Sigmoid colon (tissue), 6 donors: ENCODE measurements at regions not wholly inside any gene's neighbourhood (a gene's known extent, or its start where the extent isn't known, plus 50 kb on each side); places are given as distances from the start of the nearest gene placed in this dataset.
"Not testable (repeated sequence)": the region's sequence is repeated elsewhere in the genome, so short reads cannot be mapped to it uniquely, and the experiment has no call there.

Experiments used
- DNase-seq: peaks from one replicate; pipeline ENCODE4 v3.0.0-alpha.2; 2019
- H3K27ac ChIP-seq, 4 donors: fragments of 200-600 bp; sonication (generic); one replicate each; pipeline ENCODE4 v1.5.1; 2016 to 2019; ENCODE audit warnings: mild to moderate bottlenecking in 1 of 4
- H3K27me3 ChIP-seq, 3 donors: fragments of 200-600 bp; sonication (generic); one replicate each; pipeline ENCODE4 v1.5.1; 2019; ENCODE audit warnings: mild to moderate bottlenecking in 1 of 3
- H3K36me3 ChIP-seq, 4 donors: fragments of 200-600 bp; sonication (generic); one replicate each; pipeline ENCODE4 v1.5.1; 2016 to 2019
- H3K4me1 ChIP-seq, 4 donors: fragments of 200-600 bp; sonication (generic); one replicate each; pipeline ENCODE4 v1.5.1; 2017 to 2019
- H3K4me3 ChIP-seq, 4 donors: fragments of 200-600 bp; sonication (generic); one replicate each; pipeline ENCODE4 v1.5.1; 2017 to 2019; ENCODE audit warnings: mild to moderate bottlenecking in 2 of 4, moderate library complexity in 1 of 4
- H3K9me3 ChIP-seq, 4 donors: fragments of 200-600 bp in 3 of 4; sonication (generic) in 3 of 4; one replicate each; pipeline versions ENCODE4 v1.5.1 to v1.6.1; 2013 to 2019
- EP300 ChIP-seq, 4 donors: sonication (generic); formaldehyde crosslinking; IDR thresholded peaks; one replicate each; pipeline ENCODE4 v1.6.1; 2017; ENCODE audit warnings: antibody characterized with exemption in 4 of 4
- POLR2A ChIP-seq, 2 donors: fragments of 450-650 bp; IDR thresholded peaks; one replicate each; pipeline ENCODE4 v1.6.1; 2016; ENCODE audit warnings: antibody characterized with exemption in 2 of 2, mild to moderate bottlenecking in 2 of 2, moderate library complexity in 2 of 2
- POLR2AphosphoS5 ChIP-seq, 4 donors: sonication (generic); formaldehyde crosslinking; IDR thresholded peaks; one replicate each; pipeline ENCODE4 v1.6.1; 2017; ENCODE audit warnings: antibody characterized with exemption in 4 of 4
- WGBS, 2 donors: extraction: QIAGEN DNeasy Blood & Tissue Kit; methylation state at CpG; one replicate each; pipeline ENCODE4 v1.1.7; 2013; 5-methylcytosine and 5-hydroxymethylcytosine counted together
- intact Hi-C: fragments of 100-400 bp; cut with DNase I; formaldehyde crosslinking; loops from one replicate; pipeline ENCODE4 v1.15.1; 2023
- TF ChIP-seq, protein P1 (sequence below), 4 experiments: fragments of 450-650 bp in 3 of 4; fragments of 200-600 bp in 1 of 4; IDR thresholded peaks; one replicate each; pipeline ENCODE4 v1.5.1; 2016 to 2019; ENCODE audit warnings: antibody characterized with exemption in 4 of 4, mild to moderate bottlenecking in 3 of 4, moderate library complexity in 2 of 4
- donor health status: healthy with polysubstance abuse.
- donor health status: healthy.

DNA sequence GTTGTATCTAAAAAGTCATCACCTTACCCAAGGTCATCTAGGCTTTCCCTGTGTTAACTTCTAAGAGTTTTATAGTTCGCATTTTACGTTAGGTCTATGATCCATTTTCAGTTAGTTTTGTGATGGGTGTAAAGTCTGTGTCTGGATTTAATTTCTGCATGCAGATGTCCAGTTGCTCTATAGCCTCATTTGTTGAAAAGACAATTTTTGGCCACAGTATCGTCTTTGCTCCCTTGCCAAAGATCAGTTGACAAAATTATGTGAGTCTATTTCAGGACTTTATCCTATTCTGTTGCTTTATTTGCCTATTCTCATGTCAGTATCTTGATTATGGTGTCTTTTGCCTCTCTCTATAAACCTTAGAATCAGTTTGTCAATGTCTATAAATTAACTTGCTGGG, 85.1 kb downstream of the METRNL start:
- H3K4me1 ChIP-seq = no peaks in the 10 kb centered on the region
- WGBS, 2 donors = 66 to 78% methylated on average over 3 of the region's 3 CpGs
- intact Hi-C loops = no loop called here
- no peaks in the 10 kb centered on the region for H3K36me3 ChIP-seq
- H3K27me3 ChIP-seq = no peaks in the 10 kb centered on the region
- H3K4me3 ChIP-seq = no peak overlapping the region
- no peak overlapping the region for H3K27ac ChIP-seq
- TF ChIP-seq EP300 (IDR thresholded peaks at IDR 0.05) (no peak), POLR2AphosphoS5 (IDR thresholded peaks at IDR 0.05) (no peak), POLR2A (IDR thresholded peaks at IDR 0.05) (no peak)
- no peak for DNase-seq
- H3K9me3 ChIP-seq = no peaks in the 10 kb centered on the region

DNA sequence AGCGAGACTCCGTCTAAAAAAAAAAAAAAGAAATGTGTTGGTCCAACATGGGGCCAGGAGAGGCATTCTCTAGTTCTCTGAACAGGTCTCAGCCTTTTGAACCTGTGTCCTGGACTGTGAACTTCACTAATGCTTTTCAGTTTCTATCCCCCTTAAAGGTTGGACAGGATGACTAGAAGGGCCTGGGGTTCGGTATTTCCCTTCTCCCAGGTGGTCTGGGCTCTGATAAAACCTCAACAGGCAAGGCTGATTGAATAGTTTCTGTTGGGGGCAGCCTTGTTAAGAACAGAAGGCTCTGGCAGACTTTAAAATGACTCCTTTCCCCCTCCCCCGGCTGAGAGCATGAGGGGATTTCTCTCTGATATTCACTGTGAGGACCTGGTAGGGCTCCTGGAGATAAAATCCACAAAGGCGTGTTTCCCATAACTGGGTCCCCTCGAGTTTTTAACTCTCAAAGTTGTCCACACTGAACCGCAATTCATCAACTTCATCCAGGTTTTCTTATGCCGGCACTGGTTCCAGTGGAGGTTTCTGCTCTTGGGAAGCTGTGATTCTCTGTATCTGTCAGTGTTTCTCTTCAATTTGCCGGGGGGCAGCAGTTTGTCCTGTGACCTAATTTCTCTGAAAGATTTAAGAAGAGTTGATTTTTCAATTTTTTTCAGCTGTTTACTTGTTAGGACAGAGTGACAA, 91.3 kb downstream of the METRNL start:
- no peak overlapping the region for H3K27ac ChIP-seq
- H3K4me3 ChIP-seq = no peak overlapping the region
- peaks cover 0 to 7% (median 0%) of the 10 kb centered on the region in 3 donors for H3K27me3 ChIP-seq
- intact Hi-C loops = no loop called here
- H3K36me3 ChIP-seq = no peaks in the 10 kb centered on the region
- WGBS, 2 donors = 71 to 82% methylated on average over 9 of the region's 9 CpGs
- no peaks in the 10 kb centered on the region for H3K9me3 ChIP-seq
- TF ChIP-seq, protein P1, sequence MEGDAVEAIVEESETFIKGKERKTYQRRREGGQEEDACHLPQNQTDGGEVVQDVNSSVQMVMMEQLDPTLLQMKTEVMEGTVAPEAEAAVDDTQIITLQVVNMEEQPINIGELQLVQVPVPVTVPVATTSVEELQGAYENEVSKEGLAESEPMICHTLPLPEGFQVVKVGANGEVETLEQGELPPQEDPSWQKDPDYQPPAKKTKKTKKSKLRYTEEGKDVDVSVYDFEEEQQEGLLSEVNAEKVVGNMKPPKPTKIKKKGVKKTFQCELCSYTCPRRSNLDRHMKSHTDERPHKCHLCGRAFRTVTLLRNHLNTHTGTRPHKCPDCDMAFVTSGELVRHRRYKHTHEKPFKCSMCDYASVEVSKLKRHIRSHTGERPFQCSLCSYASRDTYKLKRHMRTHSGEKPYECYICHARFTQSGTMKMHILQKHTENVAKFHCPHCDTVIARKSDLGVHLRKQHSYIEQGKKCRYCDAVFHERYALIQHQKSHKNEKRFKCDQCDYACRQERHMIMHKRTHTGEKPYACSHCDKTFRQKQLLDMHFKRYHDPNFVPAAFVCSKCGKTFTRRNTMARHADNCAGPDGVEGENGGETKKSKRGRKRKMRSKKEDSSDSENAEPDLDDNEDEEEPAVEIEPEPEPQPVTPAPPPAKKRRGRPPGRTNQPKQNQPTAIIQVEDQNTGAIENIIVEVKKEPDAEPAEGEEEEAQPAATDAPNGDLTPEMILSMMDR (IDR thresholded peaks at IDR 0.05) = no peak
- TF ChIP-seq POLR2A (IDR thresholded peaks at IDR 0.05) (no peak), POLR2AphosphoS5 (IDR thresholded peaks at IDR 0.05) (no peak), EP300 (IDR thresholded peaks at IDR 0.05) (no peak)
- DNase-seq = no peak
- no peaks in the 10 kb centered on the region for H3K4me1 ChIP-seq

DNA sequence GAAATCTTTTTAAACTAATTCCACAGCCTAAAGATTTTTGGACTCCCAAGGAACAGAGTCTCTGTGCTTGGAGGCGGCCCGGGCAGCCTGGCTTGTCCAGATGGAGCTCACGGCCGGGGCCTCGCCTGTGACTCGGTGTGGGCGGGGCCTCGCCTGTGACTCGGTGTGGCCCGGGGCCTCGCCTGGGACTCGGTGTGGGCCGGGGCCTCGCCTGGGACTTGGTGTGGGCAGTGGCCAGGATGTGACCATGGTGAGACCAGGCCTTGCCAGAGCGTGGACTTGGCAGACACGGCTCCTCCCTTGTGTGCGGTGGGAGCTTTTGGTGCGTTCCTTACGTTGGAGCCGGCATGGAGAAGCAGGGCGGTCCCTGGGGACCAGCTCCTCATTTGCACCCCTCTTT, 92.3 kb downstream of the METRNL start:
- no peaks in the 10 kb centered on the region for H3K36me3 ChIP-seq
- no peaks in the 10 kb centered on the region for H3K9me3 ChIP-seq
- WGBS, 2 donors = 44 to 74% methylated on average over 21 of the region's 21 CpGs
- no peak overlapping the region for H3K27ac ChIP-seq
- intact Hi-C loops = no loop called here
- DNase-seq = no peak
- H3K27me3 ChIP-seq = peaks cover 0 to 7% (median 0%) of the 10 kb centered on the region in 3 donors
- H3K4me3 ChIP-seq = no peak overlapping the region
- TF ChIP-seq EP300 (IDR thresholded peaks at IDR 0.05) (no peak), POLR2AphosphoS5 (IDR thresholded peaks at IDR 0.05) (no peak), POLR2A (IDR thresholded peaks at IDR 0.05) (no peak)
- TF ChIP-seq, protein P1 (IDR thresholded peaks at IDR 0.05) = no peak
- no peaks in the 10 kb centered on the region for H3K4me1 ChIP-seq

DNA sequence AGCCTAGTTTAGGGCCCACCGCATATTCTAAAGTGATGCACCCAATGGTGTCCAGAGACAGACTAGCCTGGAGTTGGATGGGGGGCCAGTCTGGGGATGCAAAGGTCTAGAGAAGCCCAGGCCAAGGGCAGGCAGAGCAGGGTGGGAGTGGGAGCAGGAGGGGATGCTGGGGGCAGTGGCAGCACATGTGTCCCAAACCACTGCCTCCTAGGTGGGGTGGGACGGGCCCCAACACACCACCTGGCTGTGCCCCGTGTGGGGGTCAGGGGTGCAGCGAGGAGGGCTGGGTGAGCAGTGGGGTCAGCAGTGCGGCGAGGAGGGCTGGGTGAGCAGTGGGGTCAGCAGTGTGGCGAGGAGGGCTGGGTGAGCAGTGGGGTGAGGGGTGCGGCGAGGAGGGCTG, 92.7 kb downstream of the METRNL start:
- DNase-seq, intact Hi-C loops, H3K36me3 ChIP-seq, H3K4me3 ChIP-seq, H3K9me3 ChIP-seq, H3K4me1 ChIP-seq, H3K27ac ChIP-seq, H3K27me3 ChIP-seq: not testable (repeated sequence)
- 94 to 96% methylated on average over 9 of the region's 9 CpGs for WGBS, 2 donors

DNA sequence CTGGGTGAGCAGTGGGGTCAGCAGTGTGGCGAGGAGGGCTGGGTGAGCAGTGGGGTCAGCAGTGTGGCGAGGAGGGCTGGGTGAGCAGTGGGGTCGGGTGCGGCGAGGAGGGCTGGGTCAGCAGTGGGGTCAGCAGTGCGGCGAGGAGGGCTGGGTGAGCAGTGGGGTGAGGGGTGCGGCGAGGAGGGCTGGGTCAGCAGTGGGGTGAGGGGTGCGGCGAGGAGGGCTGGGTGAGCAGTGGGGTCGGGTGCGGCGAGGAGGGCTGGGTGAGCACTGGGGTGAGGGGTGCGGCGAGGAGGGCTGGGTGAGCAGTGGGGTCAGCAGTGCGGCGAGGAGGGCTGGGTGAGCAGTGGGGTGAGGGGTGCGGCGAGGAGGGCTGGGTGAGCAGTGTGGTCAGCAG, 93.2 kb downstream of the METRNL start:
- DNase-seq, intact Hi-C loops: not testable (repeated sequence)
- WGBS, 2 donors = 88 to 90% methylated on average over 20 of the region's 20 CpGs

DNA sequence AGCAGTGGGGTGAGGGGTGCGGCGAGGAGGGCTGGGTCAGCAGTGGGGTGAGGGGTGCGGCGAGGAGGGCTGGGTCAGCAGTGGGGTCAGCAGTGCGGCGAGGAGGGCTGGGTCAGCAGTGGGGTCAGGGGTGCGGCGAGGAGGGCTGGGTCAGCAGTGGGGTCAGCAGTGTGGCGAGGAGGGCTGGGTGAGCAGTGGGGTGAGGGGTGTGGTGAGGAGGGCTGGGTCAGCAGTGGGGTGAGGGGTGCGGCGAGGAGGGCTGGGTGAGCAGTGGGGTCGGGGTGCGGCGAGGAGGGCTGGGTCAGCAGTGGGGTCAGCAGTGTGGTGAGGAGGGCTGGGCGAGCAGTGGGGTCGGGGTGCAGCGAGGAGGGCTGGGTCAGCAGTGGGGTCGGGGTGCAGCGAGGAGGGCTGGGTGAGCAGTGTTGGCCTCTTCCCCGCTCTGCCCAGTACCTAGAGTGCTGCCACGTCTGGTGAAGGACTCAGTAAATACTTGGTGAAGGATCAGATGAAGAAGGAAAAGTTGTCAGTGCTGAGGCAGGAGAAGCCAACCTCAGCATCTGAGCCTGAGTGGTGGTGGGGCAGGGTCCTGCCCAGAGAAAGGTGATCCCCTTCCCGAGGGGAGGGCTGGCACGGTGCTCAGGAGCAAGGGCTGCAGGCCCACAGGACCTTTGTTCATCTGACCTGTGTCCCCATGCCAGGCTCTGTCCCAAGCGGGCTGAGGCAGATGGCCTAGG, 93.9 kb downstream of the METRNL start:
- H3K4me3 ChIP-seq, DNase-seq, H3K4me1 ChIP-seq, H3K36me3 ChIP-seq, H3K27me3 ChIP-seq, H3K9me3 ChIP-seq, intact Hi-C loops, H3K27ac ChIP-seq: not testable (repeated sequence)
- WGBS, 2 donors = 85 to 91% methylated on average over 24 of the region's 24 CpGs

More for the DNA sequence above, 93.2 kb downstream of the METRNL start:
- H3K9me3 ChIP-seq, H3K4me1 ChIP-seq, H3K4me3 ChIP-seq, H3K36me3 ChIP-seq, H3K27ac ChIP-seq, H3K27me3 ChIP-seq: not testable (repeated sequence)
